GM18861 (cell line): ENCODE measurements at regions not wholly inside any gene's neighbourhood (a gene's known extent, or its start where the extent isn't known, plus 50 kb on each side); places are given as distances from the start of the nearest gene placed in this dataset.

Experiments
- ATAC-seq: cut with Tn5 transposase; IDR thresholded peaks from one replicate; pipeline ENCODE4 v1.9.1; 2021; ENCODE audit not compliant: unreplicated experiment

GRCh38 chr10:33126742-33127141, 168.7 kb upstream of the ITGB1 start:
- no peak for ATAC-seq

DNA sequence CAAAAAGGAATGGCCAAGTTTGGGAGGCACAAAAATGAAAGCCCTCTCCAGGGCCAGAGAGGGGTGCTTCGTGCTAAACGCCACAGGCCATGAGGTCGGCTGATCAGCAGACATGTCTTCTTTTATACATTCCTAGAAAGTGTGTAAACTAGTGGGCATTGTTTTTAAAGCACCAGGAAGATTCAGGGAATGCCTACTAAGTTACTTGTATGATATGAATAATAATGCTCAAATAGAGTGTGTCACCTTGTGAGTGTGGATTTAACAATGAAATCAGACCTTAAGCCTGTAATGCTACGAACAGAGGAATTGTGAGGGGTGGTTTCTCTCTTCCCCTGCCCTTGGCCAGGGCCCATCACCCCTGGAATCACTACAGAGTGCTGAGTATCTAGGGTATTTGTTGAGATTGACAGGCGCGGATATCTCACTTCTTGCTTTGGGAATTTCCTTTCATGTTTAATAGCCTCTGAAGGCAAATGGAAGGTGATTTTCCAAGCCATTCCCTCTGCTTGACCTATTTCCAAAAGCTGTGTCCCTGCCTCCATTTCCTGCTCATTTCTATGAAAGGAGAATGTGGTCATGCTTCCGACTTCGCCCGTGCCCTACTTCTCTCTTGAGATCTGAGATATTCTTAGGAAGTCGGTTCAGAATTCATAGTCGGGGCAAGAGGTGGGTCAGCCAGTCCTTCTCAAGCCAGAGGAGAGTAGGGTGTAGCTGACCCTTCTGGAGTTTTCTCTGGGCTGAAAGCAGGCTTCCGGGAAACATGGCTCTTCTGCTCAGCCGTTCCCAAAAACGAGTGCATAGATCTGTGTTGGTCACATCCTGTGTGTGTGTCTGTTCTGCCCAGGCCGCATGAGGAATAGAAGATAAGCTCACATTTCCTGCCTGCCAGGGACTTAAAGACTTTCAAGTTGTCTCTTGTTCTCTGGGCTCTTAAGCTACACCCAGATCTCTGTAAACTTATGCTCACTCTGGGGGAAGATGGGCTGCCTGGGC, 167.8 kb upstream of the ITGB1 start:
- no peak for ATAC-seq

- no peak for ATAC-seq
These were observed 167.1 kb upstream of the ITGB1 start for GRCh38 chr10:33125111-33125510.

- no peak for ATAC-seq
These were observed 165.7 kb upstream of the ITGB1 start for GRCh38 chr10:33123680-33124079.

GRCh38 chr10:33122014-33122809, 164.2 kb upstream of the ITGB1 start:
- no peak for ATAC-seq

DNA sequence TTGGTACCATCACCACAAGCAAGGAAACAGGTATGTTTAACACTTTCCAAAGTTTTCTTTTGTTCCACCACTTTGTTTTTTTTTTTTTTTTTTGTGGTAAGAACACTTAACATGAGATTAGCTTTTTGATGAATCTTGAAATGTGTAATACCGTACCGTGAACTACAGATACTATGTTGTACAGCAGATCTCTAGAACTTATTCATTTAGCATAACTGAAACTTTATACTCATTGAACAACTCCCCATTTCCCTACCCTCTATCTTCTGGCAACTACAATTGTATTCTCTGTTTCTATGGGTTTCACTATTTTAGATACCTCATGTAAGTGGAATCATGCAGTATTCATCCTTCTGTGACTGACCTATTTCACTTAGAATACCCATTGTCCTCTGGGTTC, 162.7 kb upstream of the ITGB1 start:
- ATAC-seq, result no peak

DNA sequence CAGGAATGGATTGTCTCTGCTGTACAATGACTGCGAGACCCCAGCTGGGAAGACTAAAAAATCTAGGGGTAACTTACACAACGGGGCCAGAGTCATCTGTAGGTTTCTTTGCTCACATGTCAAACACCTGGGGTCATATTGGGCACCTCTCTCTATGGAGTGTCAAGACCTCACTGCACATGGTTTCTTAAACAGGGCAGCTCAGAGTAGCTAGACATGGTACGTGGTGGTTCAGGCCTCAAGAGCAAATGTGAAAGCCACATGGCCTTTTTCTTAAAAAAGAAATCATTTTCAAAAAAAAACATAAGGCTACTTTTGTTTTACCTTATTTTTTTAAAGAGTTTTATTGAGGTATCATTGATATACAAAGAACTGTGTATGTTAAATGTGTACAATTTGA, 162.2 kb upstream of the ITGB1 start:
- ATAC-seq, result no peak

DNA sequence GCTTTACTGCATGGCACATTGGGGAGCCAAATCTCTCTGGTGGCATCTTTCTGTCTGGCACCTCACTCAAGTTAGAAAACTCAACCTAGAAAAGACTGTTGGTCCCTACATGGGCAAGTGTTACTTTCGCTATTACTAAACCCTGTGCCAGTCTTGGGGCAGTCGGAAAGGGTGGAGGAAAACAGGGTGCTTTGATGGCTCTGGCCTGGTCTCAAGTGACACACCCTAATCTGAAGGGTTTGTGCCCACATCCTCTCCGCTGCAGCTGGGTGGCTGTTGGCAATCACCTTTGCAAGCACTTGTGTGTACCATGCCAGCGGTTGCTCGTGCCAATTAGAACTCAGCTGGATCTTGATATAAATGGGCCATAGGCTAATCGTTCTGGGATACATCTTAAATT, 159.8 kb upstream of the ITGB1 start:
- no peak for ATAC-seq

GRCh38 chr10:33117230-33117629, 159.2 kb upstream of the ITGB1 start:
- no peak for ATAC-seq

DNA sequence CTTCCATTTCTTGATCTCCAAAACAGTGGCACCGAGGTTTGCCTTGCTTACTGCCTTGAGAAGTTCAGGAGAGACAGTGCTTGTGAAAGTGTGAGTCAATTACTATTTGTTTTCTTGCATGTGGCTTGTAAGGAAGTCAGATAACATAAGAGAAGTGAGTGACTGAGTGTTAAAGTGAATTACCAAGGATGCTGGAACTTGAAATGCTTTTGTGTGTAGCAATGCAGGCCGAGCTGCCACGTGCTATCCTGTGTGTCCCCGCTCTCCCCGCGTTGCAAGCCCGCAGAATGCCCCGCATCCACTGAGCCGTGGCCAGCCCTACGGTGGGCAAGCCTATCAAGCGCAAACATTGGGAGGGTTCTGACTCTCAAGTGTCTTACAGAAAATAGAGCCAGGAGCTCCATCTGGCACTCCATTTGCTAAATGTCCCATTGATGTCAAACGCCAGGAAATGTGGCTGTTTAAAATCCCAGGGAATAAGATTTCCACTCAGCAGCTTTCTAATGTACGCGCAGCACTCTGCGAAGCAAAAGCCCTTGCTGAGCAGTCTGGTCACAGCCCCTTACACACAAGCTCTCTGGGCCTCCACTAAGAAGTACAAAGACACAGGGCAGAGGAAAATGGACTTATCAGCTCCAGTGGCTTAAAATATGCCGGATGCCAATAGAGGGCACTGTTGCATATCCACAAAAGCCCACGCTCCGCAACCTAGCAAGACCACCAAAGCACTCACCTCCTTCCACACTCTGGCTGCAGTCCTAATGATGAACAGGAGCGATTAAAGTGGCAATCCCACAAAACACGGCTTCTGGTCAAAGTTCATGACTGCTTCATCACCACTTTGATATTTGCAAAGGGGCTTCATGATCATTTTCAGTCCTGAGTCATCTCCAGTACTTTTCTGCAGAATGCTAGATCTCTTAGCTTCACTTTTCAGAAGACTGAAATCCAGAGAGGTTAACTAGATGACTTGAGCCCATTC, 158.0 kb upstream of the ITGB1 start:
- no peak for ATAC-seq

- ATAC-seq, result no peak
These were observed 156.5 kb upstream of the ITGB1 start for GRCh38 chr10:33114451-33114952.

DNA sequence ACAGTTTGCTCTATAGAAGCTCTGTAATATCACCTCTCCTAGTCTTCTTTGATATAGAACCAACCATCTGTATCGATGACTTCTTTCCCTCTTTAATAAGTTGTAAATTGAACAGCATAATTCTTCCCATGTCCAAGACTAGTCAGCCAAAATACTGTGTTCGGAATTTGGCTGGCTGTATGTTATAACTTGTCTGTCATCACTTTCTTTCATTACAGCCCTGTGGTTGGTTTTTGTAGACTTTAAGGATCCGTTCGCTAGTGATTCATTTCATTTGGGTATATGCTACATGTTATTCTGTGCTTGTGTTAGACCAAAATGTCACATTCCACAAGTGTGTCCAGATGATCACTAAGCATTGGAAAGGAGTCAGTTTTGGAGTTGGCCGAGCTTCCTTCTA, 155.4 kb upstream of the ITGB1 start:
- ATAC-seq, result no peak

DNA sequence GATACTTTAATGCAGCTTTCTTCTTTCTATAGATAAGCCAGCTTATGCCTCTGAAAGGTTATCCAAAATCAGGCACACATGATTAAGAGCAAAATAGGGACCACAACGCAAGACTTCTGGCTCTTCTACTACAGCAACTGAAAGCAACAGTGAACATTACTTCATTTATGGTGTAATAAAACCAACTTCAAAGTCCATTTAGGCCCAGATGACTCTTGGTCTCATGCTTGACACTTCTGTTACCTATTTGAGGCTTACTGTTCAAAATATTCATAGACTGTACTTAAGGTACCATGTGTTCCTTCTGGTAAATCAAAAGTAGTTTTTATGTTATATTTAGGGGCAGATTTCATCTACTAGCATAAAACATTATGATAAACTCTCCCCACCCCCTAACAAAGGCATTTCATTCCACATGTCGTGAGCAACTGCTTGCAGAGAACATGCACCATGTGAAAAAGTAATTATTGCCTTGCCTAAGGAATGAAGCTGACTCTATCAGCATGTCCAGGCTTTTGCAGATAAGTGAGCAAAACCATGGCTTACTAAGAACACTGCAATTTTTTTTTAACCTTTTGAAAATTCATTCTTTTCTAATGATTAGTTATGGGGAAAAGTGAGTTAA, 154.9 kb upstream of the ITGB1 start:
- ATAC-seq, result no peak

GRCh38 chr10:33111488-33112051, 153.5 kb upstream of the ITGB1 start:
- ATAC-seq, result no peak

DNA sequence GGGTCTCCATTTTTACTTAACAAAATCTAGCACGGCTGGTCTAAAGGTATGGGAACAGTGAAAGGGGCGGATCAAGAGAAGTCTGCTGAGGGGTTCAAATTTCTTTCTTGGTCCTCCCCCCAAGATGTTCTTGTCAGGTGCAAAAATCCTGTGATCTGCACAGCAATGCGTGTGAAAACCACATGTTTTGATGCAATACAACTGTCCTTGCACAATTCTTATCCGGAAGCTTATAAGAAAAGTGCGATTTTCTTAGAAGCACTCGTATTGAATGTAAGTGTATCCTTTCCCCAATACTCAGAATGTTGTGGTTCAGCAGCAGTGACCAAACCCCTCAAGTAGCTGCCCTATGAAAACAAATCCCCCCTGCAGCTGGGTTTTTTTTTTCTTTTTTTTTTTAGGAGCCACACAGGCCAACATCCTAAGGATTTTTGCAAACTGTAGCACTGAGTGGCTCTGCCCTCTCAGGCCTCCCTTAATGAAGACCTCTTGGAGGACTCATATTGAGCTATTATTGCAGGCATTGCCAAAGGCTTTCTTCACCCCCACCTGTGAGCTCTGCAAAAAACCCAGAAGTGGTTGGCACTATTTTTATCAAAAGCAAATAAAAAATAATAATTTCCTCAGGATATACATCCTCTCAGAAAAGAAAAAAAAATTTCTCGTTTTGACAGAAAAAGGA, 151.9 kb upstream of the ITGB1 start:
- ATAC-seq, result no peak

- ATAC-seq, result no peak
These were observed 151.4 kb upstream of the ITGB1 start for GRCh38 chr10:33109384-33109783.

- no peak for ATAC-seq
These were observed 149.9 kb upstream of the ITGB1 start for GRCh38 chr10:33107953-33108352.

GRCh38 chr10:33106767-33107166, 148.7 kb upstream of the ITGB1 start:
- no peak for ATAC-seq

DNA sequence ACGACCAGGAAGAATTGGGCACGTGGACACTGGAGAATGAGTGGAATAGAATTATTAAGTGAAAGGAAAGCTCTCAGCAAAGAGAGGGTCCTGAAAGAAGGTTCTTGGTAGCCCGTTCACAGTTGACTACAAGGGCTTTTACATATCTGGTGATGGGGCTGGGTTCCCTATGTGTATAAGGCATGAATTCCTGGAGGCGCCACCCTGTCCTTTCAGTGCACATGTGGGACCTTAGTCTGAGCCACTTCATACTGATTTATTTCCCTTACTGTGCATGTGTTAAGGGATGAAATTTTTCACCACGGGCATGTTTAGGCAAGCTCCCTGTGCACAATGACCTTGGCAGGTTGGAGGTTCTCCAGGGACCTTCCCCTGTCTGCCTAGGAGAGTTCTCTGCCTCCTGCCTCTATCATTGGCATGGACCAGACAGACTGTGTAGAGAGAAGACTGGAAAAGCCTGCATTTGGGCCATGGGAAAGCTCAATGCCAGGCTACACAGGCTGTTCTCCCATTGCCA, 145.9 kb upstream of the ITGB1 start:
- no peak for ATAC-seq
